Peyer's patch (tissue), 4 donors: ENCODE measurements at regions not wholly inside any gene's neighbourhood (a gene's known extent, or its start where the extent isn't known, plus 50 kb on each side); places are given as distances from the start of the nearest gene placed in this dataset.
"Not testable (repeated sequence)": the region's sequence is repeated elsewhere in the genome, so short reads cannot be mapped to it uniquely, and the experiment has no call there.

Source experiments
- DNase-seq, 3 donors: peaks; one replicate each; pipeline ENCODE4 v3.0.0-alpha.2; 2017 to 2019
- H3K27ac ChIP-seq, 4 donors: fragments of 200-600 bp; sonication (generic); one replicate each; pipeline ENCODE4 v1.5.1; 2016 to 2019
- H3K27me3 ChIP-seq, 2 donors: fragments of 200-600 bp; sonication (generic); one replicate each; pipeline ENCODE4 v1.5.1; 2019
- H3K36me3 ChIP-seq, 3 donors: fragments of 200-600 bp; sonication (generic); one replicate each; pipeline ENCODE4 v1.5.1; 2016 to 2019
- H3K4me1 ChIP-seq, 4 donors: fragments of 200-600 bp; sonication (generic); one replicate each; pipeline ENCODE4 v1.5.1; 2016 to 2019
- H3K4me3 ChIP-seq, 4 donors: fragments of 200-600 bp; sonication (generic); 1 replicate in 3 of 4; 2 replicates in 1 of 4; pipeline ENCODE4 v1.5.1; 2016 to 2019; ENCODE audit warnings: mild to moderate bottlenecking in 1 of 4
- H3K9me3 ChIP-seq, 4 donors: fragments of 200-600 bp; sonication (generic); one replicate each; pipeline ENCODE4 v1.5.1; 2016 to 2019; ENCODE audit warnings: mild to moderate bottlenecking in 1 of 4
- CTCF ChIP-seq, 6 experiments: fragments of 450-650 bp in 4 of 6; fragments of 200-600 bp in 2 of 6; sonication (generic) in 1 of 6; IDR thresholded peaks; one replicate each; pipeline ENCODE4 v1.5.1; 2017 to 2019; ENCODE audit warnings: antibody characterized with exemption in 6 of 6, mild to moderate bottlenecking in 3 of 6, moderate library complexity in 1 of 6
- POLR2A ChIP-seq, 2 donors: fragments of 450-650 bp; IDR thresholded peaks; one replicate each; pipeline ENCODE4 v1.5.1; 2017; ENCODE audit warnings: antibody characterized with exemption in 2 of 2, mild to moderate bottlenecking in 2 of 2, moderate library complexity in 2 of 2

- Histone ChIP-seq H3K4me1 (no peaks in the 10 kb centered on the region), H3K27me3 (no peaks in the 10 kb centered on the region), H3K27ac (no peak overlapping the region), H3K36me3 (no peaks in the 10 kb centered on the region), H3K4me3 (no peak overlapping the region), H3K9me3 (no peaks in the 10 kb centered on the region)
- no peak for DNase-seq
- TF ChIP-seq POLR2A (IDR thresholded peaks at IDR 0.05) (no peak), CTCF (IDR thresholded peaks at IDR 0.05) (no peak)
These were observed 176.9 kb downstream of the ASB1 start for GRCh38 chr2:238603596-238603995.

GRCh38 chr2:238606311-238606710, 179.6 kb downstream of the ASB1 start:
- H3K4me1 ChIP-seq, result no peaks in the 10 kb centered on the region
- no peaks in the 10 kb centered on the region for H3K36me3 ChIP-seq
- H3K4me3 ChIP-seq, result no peak overlapping the region
- no peaks in the 10 kb centered on the region for H3K27me3 ChIP-seq
- TF ChIP-seq POLR2A (IDR thresholded peaks at IDR 0.05) (no peak), CTCF (IDR thresholded peaks at IDR 0.05) (no peak)
- no peak overlapping the region for H3K27ac ChIP-seq
- H3K9me3 ChIP-seq, result no peaks in the 10 kb centered on the region
- DNase-seq, result no peak

- no peak for TF ChIP-seq CTCF (IDR thresholded peaks at IDR 0.05)
- TF ChIP-seq POLR2A (IDR thresholded peaks at IDR 0.05), result no peak
- no peak for DNase-seq
- Histone ChIP-seq H3K27me3 (no peaks in the 10 kb centered on the region), H3K9me3 (no peaks in the 10 kb centered on the region), H3K4me3 (no peak overlapping the region), H3K27ac (no peak overlapping the region), H3K4me1 (no peaks in the 10 kb centered on the region), H3K36me3 (no peaks in the 10 kb centered on the region)
These were observed 186.9 kb downstream of the ASB1 start for GRCh38 chr2:238613610-238614009.

- no peak for TF ChIP-seq CTCF (IDR thresholded peaks at IDR 0.05)
- no peak for TF ChIP-seq POLR2A (IDR thresholded peaks at IDR 0.05)
These were observed 187.6 kb downstream of the ASB1 start for GRCh38 chr2:238614376-238614775.

GRCh38 chr2:238615187-238615586, 188.5 kb downstream of the ASB1 start:
- TF ChIP-seq POLR2A (IDR thresholded peaks at IDR 0.05) (no peak), CTCF (IDR thresholded peaks at IDR 0.05) (no peak)
- Histone ChIP-seq H3K27me3 (no peaks in the 10 kb centered on the region), H3K4me1 (no peaks in the 10 kb centered on the region), H3K36me3 (no peaks in the 10 kb centered on the region), H3K27ac (no peak overlapping the region), H3K9me3 (no peaks in the 10 kb centered on the region), H3K4me3 (no peak overlapping the region)
- no peak for DNase-seq

More at GRCh38 chr2:238614376-238614775, 187.6 kb downstream of the ASB1 start:
- Histone ChIP-seq H3K9me3 (no peaks in the 10 kb centered on the region), H3K36me3 (no peaks in the 10 kb centered on the region), H3K27ac (no peak overlapping the region), H3K27me3 (no peaks in the 10 kb centered on the region), H3K4me3 (no peak overlapping the region), H3K4me1 (no peaks in the 10 kb centered on the region)
- DNase-seq, result no peak

GRCh38 chr2:238616681-238617080, 190.0 kb downstream of the ASB1 start:
- Histone ChIP-seq H3K4me3 (no peak overlapping the region), H3K4me1 (no peaks in the 10 kb centered on the region), H3K36me3 (no peaks in the 10 kb centered on the region), H3K27ac (no peak overlapping the region), H3K27me3 (no peaks in the 10 kb centered on the region), H3K9me3 (no peaks in the 10 kb centered on the region)
- no peak for DNase-seq
- TF ChIP-seq POLR2A (IDR thresholded peaks at IDR 0.05) (no peak), CTCF (IDR thresholded peaks at IDR 0.05) (no peak)

GRCh38 chr2:238618494-238619283, 192.0 kb downstream of the ASB1 start:
- H3K4me1 ChIP-seq, DNase-seq, H3K4me3 ChIP-seq, H3K27ac ChIP-seq, H3K36me3 ChIP-seq, H3K27me3 ChIP-seq, H3K9me3 ChIP-seq: not testable (repeated sequence)
